HT-29 (cell line): ENCODE measurements at regions not wholly inside any gene's neighbourhood (a gene's known extent, or its start where the extent isn't known, plus 50 kb on each side); places are given as distances from the start of the nearest gene placed in this dataset.

Experiments used
- DNase-seq: peaks from one replicate; pipeline ENCODE4 v3.0.0-alpha.2; 2015; ENCODE audit warnings: low spot score

DNA sequence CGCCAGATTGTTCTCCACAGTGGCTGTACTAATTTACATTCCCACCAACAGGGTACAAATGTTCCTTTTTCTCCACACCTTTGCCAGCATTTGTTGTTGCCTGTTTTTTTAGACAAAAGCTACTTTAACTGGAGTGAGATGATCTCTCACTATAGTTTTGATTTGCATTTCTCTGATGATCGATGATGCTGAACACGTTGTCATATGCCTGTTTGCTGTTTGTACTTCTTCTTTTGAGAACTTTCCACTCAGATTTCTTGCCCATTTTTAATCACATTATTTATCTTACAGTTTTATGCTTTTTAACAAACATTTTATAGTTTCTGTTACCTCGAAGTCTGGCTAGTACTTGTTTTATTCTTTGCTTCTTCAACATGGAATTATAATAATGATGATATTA, 643.7 kb upstream of the ALCAM start:
- DNase-seq: no peak

DNA sequence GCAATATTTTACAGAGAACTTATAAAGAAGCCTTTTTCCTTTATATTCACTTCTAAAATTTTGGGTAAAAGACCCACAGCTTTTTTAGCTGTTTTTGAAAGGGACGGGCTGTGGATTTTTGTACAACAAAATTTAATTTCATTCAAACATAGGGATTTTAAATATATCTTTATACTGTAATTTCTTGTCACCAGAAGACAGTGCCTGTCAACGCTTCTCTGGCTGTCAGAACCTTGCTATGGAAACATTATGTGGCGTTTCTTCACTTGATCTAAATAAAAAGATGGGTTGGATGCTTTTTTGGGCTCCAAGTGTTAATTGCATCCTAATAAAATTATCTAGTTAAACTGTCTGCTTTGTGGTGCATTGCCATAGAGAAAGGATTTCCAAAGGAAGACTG, 635.6 kb upstream of the ALCAM start:
- DNase-seq: no peak

DNA sequence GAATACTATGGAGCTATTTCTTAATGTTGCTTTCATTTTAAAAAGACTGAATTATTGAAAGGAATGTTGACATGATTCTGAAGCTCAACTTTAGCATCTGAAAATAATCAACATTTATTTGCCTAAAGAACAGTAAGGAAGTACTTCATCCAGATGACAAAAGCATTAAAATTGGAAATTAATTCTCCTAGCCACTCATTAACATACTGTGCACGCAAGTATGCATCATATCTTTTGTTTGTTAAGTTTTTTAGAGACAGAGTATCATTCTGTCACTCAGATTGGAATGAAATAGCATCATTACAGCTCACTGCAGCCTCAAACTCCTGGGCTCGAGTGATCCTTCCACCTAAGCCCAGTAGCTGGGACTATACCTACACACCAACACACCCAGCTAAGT, 632.1 kb upstream of the ALCAM start:
- no peak for DNase-seq

DNA sequence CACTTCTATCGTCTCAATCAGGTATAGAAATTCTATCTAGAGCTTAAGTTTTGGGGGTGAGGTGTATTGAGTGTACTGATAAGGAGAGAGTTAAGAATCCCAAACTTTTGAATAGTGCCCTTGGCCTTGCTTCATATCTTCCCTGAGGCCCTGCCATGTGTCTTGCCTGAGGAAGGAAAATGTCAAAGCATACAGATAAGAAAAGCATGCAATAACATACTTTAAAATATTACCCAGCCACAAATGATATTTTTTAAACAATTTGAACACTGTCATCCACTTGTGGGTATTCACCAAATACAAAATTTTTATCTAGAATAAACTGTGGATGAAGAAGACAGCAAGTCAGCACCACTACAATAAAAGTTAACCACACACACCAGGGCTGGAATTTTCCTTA, 631.0 kb upstream of the ALCAM start:
- no peak for DNase-seq

DNA sequence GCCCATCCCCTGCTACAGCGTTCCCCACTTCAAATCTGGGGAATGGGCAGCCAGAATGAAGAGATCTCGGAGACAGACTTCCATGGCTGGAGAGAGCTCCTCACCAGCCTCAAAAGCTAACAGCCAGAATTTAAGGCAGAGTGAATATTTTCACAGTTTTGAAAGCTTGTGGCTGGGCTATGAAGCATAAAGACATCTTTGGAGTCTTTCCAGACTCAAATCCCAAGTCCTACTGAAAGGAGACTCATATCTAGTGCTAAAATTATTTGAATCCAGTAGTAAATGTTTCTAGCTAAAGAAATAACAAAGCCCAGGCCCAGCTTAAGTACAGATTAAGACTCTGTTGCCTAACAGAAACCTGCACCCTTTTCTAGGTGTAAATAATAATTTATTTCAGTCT, 628.4 kb upstream of the ALCAM start:
- no peak for DNase-seq

DNA sequence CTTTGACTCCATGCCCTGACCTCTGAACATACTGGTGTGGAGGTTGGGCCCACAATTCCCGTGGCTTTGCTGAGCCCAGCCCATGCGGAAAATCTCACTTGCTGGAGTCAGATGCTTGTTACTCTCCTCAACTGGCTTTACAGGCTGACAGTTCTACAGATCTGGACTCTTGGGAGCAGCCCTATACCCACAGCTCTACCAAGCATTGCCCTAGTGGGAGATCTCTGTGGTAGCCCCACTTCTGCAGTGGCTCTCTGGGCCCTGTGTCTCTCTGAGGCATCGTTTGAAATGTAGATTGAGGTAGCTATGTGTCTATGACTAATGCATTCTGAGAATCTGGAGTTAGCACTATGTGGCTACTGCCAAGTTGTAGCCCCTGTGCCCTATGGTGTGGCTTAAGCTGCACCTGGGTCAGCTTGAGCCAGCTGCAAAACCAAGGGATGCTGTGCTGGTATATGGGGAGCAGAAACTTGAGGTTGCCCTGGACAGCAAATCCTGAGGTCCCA, 625.8 kb upstream of the ALCAM start:
- DNase-seq: no peak

DNA sequence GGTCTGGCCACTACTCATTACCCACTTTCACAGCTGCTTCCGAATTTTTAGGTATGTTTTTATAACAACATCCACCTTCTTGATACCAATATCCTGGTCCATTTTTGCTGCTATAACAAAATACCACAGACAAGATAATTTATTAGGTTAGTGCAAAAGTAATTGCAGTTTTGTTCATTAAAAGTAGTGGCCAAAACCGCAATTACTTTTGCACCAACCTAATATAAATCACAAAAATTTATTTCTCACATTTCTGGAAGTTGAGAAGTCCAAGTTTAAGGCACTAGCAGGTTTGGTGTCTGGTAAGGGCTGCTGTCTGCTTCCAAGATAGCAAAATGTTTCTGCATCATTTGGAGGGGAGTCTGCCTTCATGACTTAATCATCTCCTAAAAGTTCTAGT, 624.7 kb upstream of the ALCAM start:
- DNase-seq: no peak

DNA sequence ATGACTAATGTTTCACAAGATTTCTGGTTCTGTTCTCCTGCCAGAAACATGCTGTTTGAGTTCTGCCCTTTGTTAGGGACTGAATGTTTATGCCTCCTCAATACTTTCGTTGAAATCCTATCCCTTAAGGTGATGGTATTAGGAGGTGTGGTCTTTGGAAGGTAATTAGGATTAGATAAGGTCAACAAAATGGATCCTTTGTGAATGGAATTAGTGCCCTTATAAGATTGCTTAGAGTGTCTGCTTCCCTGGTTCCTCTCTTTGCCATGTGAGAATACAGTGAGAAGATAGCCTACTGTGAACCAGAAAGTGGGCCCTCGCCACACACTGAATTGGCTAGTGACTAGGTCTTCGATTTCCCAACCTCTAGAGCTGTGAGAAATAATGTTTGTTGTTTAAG, 621.4 kb upstream of the ALCAM start:
- no peak for DNase-seq

DNA sequence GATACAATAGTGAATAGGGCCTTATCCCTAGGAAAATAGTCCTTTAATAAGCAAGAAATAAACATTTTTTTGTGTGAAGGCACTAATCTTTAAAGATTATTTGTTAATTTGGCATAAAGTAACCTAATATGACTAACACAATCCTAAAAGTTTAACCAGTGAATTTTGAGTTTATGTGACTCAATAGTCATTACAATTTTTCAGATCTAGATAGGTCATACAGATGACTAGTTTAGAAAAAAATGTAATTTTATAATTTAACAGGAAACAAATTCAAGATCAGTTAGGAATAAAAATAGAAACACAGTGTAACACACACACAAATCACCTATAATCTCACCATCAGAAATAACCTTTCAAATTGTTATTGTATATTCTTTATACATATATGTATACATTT, 620.7 kb upstream of the ALCAM start:
- no peak for DNase-seq

DNA sequence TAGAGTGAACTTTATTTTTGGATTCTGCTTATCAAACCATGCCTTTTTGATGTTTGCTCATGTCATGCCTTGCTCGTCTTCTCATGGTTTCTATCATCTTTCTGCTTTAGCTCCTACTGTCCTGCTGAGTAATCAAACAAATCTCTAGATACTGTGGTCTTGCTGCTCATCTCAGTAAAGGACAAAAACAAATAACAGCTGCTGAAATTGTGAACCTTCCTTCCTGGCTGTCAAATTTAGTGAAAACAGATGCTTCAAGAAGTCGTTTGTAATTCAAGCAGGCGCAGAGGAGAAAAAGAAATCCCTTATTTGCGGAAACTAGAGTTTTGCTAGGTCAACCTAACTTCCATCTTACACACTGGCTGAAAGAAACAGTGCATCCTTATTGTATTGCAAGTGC, 616.1 kb upstream of the ALCAM start:
- no peak for DNase-seq

DNA sequence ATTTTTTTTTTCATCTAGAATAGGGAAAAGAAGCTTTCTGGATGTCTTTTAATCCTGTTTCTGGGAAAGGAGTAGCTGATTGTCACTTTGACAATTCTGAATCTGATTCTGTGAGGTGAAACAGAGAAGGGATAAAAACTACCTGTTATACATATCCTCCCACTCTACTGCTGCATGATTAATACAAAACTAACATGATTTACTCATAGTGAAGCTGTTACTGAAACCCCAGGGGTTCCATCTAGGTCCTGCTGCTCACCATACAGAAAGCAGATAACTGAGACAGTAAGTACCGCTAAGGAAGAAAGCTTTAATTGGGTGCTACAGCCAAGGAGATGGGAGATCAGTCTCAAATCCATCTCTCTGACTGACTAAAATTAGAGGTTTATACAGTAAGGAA, 610.9 kb upstream of the ALCAM start:
- DNase-seq: no peak

DNA sequence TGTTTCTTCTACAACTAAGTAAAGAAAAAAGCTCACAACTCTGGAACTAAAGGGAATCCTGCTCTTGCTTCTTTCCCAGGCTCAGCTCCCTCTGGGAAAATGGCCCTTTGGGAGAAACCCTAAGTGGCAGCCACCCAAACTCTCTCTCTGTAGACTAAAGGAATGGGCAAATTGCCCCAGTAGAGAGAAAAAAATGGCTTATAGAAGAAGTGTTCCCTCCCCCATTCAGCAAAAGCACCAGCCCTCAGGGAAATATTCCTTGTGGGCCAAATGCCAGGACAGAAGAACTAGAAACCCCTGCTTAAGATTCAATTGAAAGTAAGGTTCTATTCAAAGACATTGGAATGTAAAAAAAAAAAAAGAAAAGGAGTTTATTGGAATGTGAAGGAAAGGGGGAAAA, 603.7 kb upstream of the ALCAM start:
- no peak for DNase-seq

DNA sequence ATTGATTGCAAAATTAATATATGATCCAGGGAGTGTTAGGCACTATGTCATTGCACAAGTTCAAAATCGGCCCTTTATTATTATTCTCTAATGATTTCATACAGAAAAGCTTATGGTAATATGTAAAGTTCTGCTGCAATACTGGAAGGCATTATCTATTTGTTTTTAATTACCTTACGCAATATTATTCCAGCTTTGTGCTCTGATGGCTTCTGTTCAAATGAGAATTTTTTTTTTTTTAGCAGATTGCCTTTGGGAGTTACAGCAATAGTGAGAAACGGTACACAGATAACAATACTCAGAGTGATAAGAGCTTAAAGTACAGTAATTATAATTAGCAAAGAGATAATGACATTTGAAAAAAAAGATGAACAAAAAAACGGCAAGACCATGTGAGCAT, 602.2 kb upstream of the ALCAM start:
- no peak for DNase-seq

DNA sequence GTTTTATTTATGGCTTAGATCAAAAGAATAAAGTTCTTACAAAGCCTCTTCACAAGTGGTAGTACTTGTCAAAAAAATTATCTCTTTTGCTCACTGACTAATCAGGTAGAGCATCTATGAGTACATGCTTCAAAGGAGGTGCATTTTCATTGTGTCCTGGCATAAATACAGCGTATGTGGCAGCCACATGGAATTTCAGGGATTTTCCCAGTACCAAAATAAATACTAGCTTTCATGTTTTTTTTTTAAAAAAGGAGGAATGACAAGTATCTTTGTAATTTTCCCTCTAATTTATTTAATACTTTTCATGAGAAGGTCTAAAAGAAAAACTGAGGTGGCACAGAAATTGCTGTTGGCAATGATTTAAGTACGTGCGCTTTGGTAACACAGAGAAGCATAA, 597.8 kb upstream of the ALCAM start:
- DNase-seq: no peak

DNA sequence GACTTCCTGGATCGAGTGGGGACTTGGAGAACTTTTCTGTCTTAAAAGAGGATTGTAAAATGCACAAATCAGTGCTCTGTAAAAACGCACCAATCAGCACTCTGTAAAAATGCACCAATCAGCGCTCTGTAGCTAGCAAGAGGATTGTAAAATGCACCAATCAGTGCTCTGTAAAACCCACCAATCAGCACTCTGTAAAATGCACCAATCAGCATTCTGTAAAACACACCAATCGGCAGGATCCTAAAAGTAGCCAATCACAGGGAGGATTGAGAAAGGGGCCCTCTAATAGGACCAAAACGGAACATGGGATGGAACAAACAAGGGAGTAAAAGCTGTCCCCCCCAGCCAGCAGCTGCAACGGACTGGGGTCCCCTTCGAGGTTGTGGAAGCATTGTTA, 587.4 kb upstream of the ALCAM start:
- no peak for DNase-seq

DNA sequence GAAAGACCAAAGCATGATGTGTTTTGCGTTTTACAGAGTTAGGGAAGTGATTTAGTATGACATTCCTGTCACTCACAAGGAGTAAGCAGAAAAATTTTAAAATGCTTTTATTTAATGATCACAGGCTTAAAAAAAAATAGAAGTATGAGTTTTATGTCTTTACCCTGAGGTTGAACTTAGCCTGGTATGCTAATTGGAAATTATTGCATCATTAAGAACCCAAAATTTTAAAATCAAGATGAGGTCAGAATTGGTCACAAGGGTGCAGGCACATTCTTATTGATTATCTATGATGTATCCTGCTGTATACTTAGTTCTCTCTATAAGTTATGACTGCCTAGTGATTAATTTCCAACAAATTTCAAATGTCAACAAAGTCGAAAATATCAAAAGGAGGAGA, 585.6 kb upstream of the ALCAM start:
- DNase-seq: no peak

DNA sequence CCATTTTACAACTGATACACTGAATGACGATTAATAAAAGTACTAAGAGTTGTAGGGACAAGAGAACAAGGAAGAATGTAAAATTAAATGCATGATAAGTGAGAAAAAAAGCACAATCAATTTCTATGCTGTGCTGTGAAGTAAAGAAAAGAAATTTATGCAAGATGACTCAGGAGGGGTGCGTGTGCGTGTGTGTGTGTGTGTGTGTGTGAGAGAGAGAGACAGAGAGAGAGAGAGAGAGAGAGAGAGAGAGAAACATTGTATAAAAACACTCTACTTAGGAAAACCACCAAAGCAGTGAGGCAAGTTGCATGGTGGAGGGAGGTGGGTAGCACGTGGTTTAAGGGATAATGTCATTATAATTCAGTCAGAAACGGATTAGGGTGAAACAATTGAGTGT, 580.8 kb upstream of the ALCAM start:
- no peak for DNase-seq

DNA sequence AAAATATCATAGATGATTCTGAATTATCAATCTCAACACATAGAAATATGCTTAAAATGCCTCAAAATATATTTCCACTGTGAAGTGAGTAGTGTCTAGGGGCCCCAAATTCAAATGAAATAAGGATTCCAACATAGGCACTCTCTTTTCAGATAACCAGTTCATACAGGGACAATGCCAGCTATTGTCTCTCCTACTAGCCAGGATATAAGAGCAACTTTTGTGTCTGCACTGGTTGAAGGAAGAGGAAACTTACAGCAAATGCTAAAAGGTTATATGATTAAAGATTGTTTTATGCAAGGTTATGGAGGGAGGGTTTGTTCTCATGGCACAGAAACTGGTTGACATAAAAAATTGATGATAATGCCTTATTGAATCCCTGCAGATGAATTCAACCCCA, 579.4 kb upstream of the ALCAM start:
- no peak for DNase-seq

DNA sequence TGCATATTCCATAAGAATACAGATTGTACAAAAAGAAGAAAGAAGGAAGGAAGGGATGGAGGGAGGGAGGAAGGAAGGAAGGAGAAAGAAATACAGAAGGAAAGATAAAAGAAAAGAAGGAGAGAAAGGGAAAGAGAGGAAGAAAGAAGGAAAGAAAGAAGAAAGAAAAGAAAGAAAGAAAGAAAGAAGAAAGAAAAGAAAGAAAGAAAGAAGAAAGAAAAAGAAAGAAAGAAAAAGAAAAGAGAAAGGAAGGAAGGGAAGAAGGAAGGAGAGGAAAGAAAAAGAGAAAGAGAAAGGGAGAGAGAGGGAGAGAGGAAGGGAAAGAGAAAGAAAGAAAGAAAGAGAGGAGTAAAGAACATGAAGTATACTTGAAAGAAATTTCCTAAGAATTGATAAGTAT, 577.9 kb upstream of the ALCAM start:
- no peak for DNase-seq

DNA sequence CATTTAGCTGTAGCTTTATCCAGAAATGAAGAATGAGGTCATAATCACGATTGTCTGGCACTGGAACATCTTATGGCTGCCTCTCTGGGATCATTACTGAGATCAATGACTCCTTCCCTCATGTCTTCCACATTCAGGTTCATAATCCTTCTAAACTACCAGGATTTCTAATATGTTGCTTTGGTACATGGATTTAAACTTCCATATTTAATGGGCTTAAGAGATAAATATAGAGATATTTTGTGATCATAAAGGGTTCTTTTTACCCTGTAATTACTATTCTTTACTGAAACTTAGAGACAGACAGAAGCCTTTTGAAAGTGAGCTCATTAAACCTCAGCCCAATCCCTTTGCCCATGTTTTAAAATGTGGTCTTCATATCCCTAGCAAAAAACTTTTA, 575.4 kb upstream of the ALCAM start:
- DNase-seq: no peak

DNA sequence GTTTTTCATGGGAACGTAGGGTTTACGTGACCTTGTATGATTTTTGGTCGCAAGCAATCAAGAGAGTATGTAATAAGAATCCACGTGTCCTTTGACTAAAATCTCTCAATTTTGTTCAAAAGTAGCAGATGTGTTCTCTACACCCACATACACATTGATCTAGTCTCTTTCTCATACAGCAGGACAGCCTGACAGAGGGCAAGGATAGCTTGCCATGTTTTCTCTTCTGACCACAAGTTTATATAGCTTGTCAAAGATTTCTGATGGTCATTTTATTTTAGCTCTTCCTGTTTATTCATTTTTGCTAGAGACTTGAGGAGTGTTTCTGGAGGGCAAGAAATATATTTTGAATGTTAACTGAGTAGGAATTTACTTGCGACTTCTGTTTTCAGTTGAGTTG, 570.2 kb upstream of the ALCAM start:
- no peak for DNase-seq

DNA sequence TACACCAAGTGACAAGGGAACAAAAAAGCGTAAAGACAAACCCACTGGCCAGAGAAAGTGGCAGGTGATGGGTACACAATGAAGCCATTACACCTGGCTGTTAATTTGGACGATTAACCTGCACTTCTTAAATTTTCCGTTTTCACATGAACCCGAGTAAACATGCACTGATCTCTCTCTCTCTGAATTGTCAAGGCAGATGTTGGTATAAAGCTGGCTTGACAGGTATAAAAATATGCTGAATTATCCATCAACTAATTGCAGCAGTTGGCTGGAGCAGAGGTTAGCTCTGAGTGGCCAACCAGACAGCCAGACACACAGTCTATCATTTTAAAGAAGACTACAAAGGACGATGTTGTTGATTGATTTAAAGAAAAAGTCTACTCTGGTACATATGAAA, 561.7 kb upstream of the ALCAM start:
- DNase-seq: no peak

DNA sequence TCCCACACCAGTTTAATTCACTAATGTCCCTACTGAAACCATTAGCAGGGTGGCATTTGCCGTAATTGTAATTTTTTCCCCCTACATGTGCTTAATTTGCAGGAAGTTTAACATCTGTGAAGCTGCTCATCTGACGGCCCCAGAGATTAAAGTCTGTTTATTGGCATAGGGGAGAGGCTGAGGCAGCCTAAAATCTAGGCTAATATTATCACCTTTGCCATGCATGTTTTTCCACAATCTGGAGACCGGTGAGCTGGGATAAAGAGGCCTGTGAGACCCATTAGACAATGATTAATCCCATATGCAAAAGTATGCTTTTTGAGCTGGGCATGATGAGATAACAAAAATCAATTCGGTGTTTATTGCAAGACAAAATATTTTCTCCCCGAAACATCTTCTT, 561.2 kb upstream of the ALCAM start:
- no peak for DNase-seq

DNA sequence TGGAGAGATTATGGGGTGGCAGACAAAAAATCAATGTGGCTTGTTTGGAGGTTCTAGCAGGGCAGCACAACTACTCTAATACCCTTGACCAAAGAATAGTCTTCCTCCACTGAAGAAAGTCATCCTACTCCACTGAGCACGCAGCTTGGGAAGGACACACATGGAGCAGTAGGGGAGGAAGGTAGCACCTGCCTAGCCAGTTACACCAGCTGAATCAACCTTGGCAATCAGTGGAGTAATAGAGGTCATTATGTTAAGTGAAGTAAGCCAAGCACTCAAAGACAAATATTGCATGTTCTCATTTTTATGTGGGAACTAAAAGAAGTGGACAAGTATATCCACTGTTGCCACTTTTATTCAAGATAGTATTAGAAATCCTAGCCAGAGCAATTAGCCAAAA, 555.8 kb upstream of the ALCAM start:
- no peak for DNase-seq

DNA sequence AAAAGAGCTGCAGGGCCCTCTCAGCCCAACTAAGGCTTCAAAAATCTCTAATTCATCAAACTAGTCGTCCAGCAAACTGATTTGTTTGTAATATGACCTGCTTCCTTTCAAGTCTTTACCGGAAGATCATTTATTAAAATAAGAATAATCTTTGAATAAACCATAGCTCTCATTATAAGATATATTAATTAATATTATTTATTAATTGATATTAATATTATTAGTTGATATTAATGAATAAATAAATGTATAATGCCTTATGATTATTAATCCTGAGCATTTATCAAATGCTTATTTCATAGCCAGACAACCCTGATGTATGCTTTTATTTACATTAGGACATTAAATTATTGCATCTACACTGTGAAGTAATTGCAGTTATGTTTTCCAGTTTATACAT, 550.7 kb upstream of the ALCAM start:
- no peak for DNase-seq
